Upper lobe of left lung (tissue), 4 donors: ENCODE measurements at regions not wholly inside any gene's neighbourhood (a gene's known extent, or its start where the extent isn't known, plus 50 kb on each side); places are given as distances from the start of the nearest gene placed in this dataset.

ENCODE experiments used
- EP300 ChIP-seq, 4 donors: sonication (generic); formaldehyde crosslinking; IDR thresholded peaks; one replicate each; pipeline ENCODE4 v1.5.1; 2017; ENCODE audit warnings: antibody characterized with exemption in 4 of 4, control low read depth in 2 of 4
- POLR2A ChIP-seq, 4 donors: fragments of 450-650 bp; IDR thresholded peaks; one replicate each; pipeline ENCODE4 v1.5.1; 2016 to 2017; ENCODE audit warnings: antibody characterized with exemption in 4 of 4, mild to moderate bottlenecking in 2 of 4
- POLR2AphosphoS5 ChIP-seq, 2 donors: sonication (generic); formaldehyde crosslinking; IDR thresholded peaks; one replicate each; pipeline ENCODE4 v1.5.1; 2017; ENCODE audit warnings: antibody characterized with exemption in 2 of 2
- TF ChIP-seq, protein P1 (sequence below), 6 experiments: fragments of 450-650 bp in 4 of 6; fragments of 200-600 bp in 2 of 6; sonication (generic) in 2 of 6; IDR thresholded peaks; one replicate each; pipeline ENCODE4 v1.5.1; 2016 to 2019; ENCODE audit warnings: antibody characterized with exemption in 6 of 6

- TF ChIP-seq POLR2AphosphoS5 (IDR thresholded peaks at IDR 0.05) (no peak), EP300 (IDR thresholded peaks at IDR 0.05) (no peak), POLR2A (IDR thresholded peaks at IDR 0.05) (no peak)
- TF ChIP-seq, protein P1, sequence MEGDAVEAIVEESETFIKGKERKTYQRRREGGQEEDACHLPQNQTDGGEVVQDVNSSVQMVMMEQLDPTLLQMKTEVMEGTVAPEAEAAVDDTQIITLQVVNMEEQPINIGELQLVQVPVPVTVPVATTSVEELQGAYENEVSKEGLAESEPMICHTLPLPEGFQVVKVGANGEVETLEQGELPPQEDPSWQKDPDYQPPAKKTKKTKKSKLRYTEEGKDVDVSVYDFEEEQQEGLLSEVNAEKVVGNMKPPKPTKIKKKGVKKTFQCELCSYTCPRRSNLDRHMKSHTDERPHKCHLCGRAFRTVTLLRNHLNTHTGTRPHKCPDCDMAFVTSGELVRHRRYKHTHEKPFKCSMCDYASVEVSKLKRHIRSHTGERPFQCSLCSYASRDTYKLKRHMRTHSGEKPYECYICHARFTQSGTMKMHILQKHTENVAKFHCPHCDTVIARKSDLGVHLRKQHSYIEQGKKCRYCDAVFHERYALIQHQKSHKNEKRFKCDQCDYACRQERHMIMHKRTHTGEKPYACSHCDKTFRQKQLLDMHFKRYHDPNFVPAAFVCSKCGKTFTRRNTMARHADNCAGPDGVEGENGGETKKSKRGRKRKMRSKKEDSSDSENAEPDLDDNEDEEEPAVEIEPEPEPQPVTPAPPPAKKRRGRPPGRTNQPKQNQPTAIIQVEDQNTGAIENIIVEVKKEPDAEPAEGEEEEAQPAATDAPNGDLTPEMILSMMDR (IDR thresholded peaks at IDR 0.05): no peak
Measured at GRCh38 chr2:7967707-7968405, 714.0 kb upstream of the ID2 start.
